Activated CD8-positive, alpha-beta memory T cell treated with anti-CD3 and anti-CD28 coated beads for 48 hours (primary cell): ENCODE measurements at regions not wholly inside any gene's neighbourhood (a gene's known extent, or its start where the extent isn't known, plus 50 kb on each side); places are given as distances from the start of the nearest gene placed in this dataset.
"Not testable (repeated sequence)": the region's sequence is repeated elsewhere in the genome, so short reads cannot be mapped to it uniquely, and the experiment has no call there.

ENCODE experiments used
- DNase-seq, 3 experiments: peaks; one replicate each; pipeline ENCODE4 v3.0.0-alpha.2; 2020; ENCODE audit warnings: low read depth in 2 of 3, low spot score in 2 of 3

- no peak for DNase-seq
These were observed 70.8 kb upstream of the AKIRIN2 start for GRCh38 chr6:87772597-87773530.

- DNase-seq: no peak
These were observed 65.4 kb upstream of the AKIRIN2 start for GRCh38 chr6:87767478-87767877.

GRCh38 chr6:87766211-87766610 is 64.2 kb upstream of the AKIRIN2 start:
- no peak for DNase-seq

GRCh38 chr6:87763901-87764300 is 61.9 kb upstream of the AKIRIN2 start:
- DNase-seq: no peak

GRCh38 chr6:87763276-87763675 is 61.2 kb upstream of the AKIRIN2 start:
- DNase-seq: no peak

GRCh38 chr6:87762116-87762515 is 60.1 kb upstream of the AKIRIN2 start:
- no peak for DNase-seq

GRCh38 chr6:87757792-87758191 is 55.8 kb upstream of the AKIRIN2 start:
- DNase-seq: no peak

- DNase-seq: peak in 1 of 3 experiments; percentile 14
These were observed 54.8 kb upstream of the AKIRIN2 start for GRCh38 chr6:87756858-87757257.

GRCh38 chr6:87755708-87756671 is 54.0 kb upstream of the AKIRIN2 start:
- DNase-seq: no peak

- DNase-seq: no peak
These were observed 52.8 kb upstream of the AKIRIN2 start for GRCh38 chr6:87754828-87755227.

GRCh38 chr6:87753131-87753685 is 51.2 kb upstream of the AKIRIN2 start:
- no peak for DNase-seq

GRCh38 chr6:87752503-87752902 is 50.5 kb upstream of the AKIRIN2 start:
- DNase-seq: not testable (repeated sequence)
